ENCODE measurements at regions not wholly inside any gene's neighbourhood (a gene's known extent, or its start where the extent isn't known, plus 50 kb on each side); places are given as distances from the start of the nearest gene placed in this dataset.

GRCh38 chr5:133744051-133744959 lies 132.0 kb upstream of the FSTL4 start:
- H3K4me3 ChIP-seq, result no peak overlapping the region
- intact Hi-C loops (cut with micrococcal nuclease; ENCODE audit: unreplicated experiment) (no loop called here), in situ Hi-C loops (cut with MboI) (no loop called here)
- H3K9me3 ChIP-seq (replicated peaks; ENCODE audit: control insufficient read depth, insufficient read depth, low read length), result no peaks in the 10 kb centered on the region; the same call in 2 of the 3 replicates
- SMC1A ChIA-PET (ENCODE audit: uncharacterized antibody, unreplicated experiment), result interaction anchor here (0.8 to 4.0 kb wide), 4 partner anchors 10 to 124 kb away, joined by 3 to 38 read pairs (median 10); no protein-coding TSS in a partner anchor
- WGBS (ENCODE audit: insufficient coverage, insufficient replicate concordance, low lambda C conversion rate, missing lambda C conversion rate), result 40% methylated on average over 14 of the region's 14 CpGs
- H3K4me2 ChIP-seq (ENCODE audit: control insufficient read depth, insufficient read depth), result no peak overlapping the region
- RAD21 ChIA-PET (ENCODE audit: unreplicated experiment), result interaction anchor here (1.7 to 3.0 kb wide), 2 partner anchors 9 to 125 kb away, joined by 5 to 11 read pairs; no protein-coding TSS in a partner anchor
- no peak overlapping the region for H3K27ac ChIP-seq (ENCODE audit: control insufficient read depth, insufficient read depth)
- CTCF ChIA-PET, result interaction anchor here (1.0 to 5.8 kb wide), 2 partner anchors 11 to 125 kb away, joined by 3 to 42 read pairs; no protein-coding TSS in a partner anchor
- FAIRE-seq (no peak), DNase-seq (ENCODE audit: low read depth, low spot score) (no peak), ATAC-seq (peak; percentile 42)
- no peaks in the 10 kb centered on the region for H4K20me1 ChIP-seq (ENCODE audit: control insufficient read depth, insufficient read depth)
- TF ChIP-seq BMI1 (IDR thresholded peaks at IDR 0.05; ENCODE audit: borderline replicate concordance), result no peak
- TF ChIP-seq IKZF2 (IDR thresholded peaks at IDR 0.05), result peak in 1 of 2 experiments; percentile 38; a peak in 1 of 4 replicates
- no peak for TF ChIP-seq SMC3 (IDR thresholded peaks at IDR 0.05; ENCODE audit: borderline replicate concordance, low read length)
- TF ChIP-seq TCF12 (IDR thresholded peaks at IDR 0.05; ENCODE audit: low read depth, low read length), result peak; percentile 28; the same call in 1 of the 2 replicates
- TF ChIP-seq PAX5 (IDR thresholded peaks at IDR 0.05; ENCODE audit: borderline replicate concordance, low read depth, low read length), result no peak
- TF ChIP-seq IKZF1 (conservative IDR thresholded peaks at IDR 0.05), result peak; percentile 41; the same call in 1 of the 2 replicates
- H3K9ac ChIP-seq (ENCODE audit: control insufficient read depth, insufficient read depth, low read length), result no peak overlapping the region
- no peak overlapping the region for H2AFZ ChIP-seq (ENCODE audit: control insufficient read depth, low read depth, low read length)
- H3K36me3 ChIP-seq (ENCODE audit: control insufficient read depth in 2 of 2, insufficient read depth in 2 of 2, low read length in 1 of 2), result no peaks in the 10 kb centered on the region
- BruUV-seq (replicated peaks), result no TSS peak
- H3K4me1 ChIP-seq (ENCODE audit: control insufficient read depth, insufficient read depth, low read length), result peaks cover 4% of the 10 kb centered on the region
- H3K27me3 ChIP-seq (replicated peaks in 1 of 2; ENCODE audit: control insufficient read depth in 2 of 2, insufficient read depth in 2 of 2, low read length in 1 of 2), result no peaks in the 10 kb centered on the region
- no peaks in the 10 kb centered on the region for H3K79me2 ChIP-seq (ENCODE audit: control insufficient read depth, insufficient read depth, low read length)
- POLR2A ChIA-PET, result interaction anchor here (0.6 kb wide), 1 partner anchor 25 kb away, joined by 5 read pairs; no protein-coding TSS in a partner anchor
